GM23248 (cell line): ENCODE measurements at regions not wholly inside any gene's neighbourhood (a gene's known extent, or its start where the extent isn't known, plus 50 kb on each side); places are given as distances from the start of the nearest gene placed in this dataset.

ENCODE experiments used
- DNase-seq: peaks from one replicate; pipeline ENCODE4 v3.0.0-alpha.2; 2015
- H2AFZ ChIP-seq: fragments of 200-600 bp; sonication (generic); 2 replicates; pipeline ENCODE4 v1.6.1; 2016; ENCODE audit warnings: antibody characterized with exemption
- H3F3A ChIP-seq: fragments of 200-600 bp; sonication (generic); 2 replicates; pipeline ENCODE4 v1.6.1; 2016; ENCODE audit warnings: mild to moderate bottlenecking, antibody characterized with exemption, mixed run types; ENCODE audit not compliant: insufficient read depth
- H3K27ac ChIP-seq: fragments of 200-600 bp; sonication (generic); 2 replicates; pipeline ENCODE4 v1.5.1; 2016; ENCODE audit warnings: mild to moderate bottlenecking
- H3K27me3 ChIP-seq: fragments of 200-600 bp; sonication (generic); replicated peaks from 2 replicates; pipeline ENCODE4 v1.6.1; 2016; ENCODE audit warnings: mild to moderate bottlenecking; ENCODE audit not compliant: insufficient read depth
- H3K36me3 ChIP-seq: fragments of 200-600 bp; sonication (generic); 2 replicates; pipeline ENCODE4 v1.6.1; 2016; ENCODE audit warnings: low read depth, mild to moderate bottlenecking
- H3K4me1 ChIP-seq: fragments of 200-600 bp; sonication (generic); 2 replicates; pipeline ENCODE4 v1.6.1; 2016; ENCODE audit warnings: mild to moderate bottlenecking; ENCODE audit not compliant: insufficient read depth
- H3K4me2 ChIP-seq: fragments of 200-600 bp; sonication (generic); one replicate; pipeline ENCODE4 v1.6.1; 2016; ENCODE audit warnings: mild to moderate bottlenecking; ENCODE audit not compliant: unreplicated experiment
- H3K4me3 ChIP-seq: fragments of 200-600 bp; sonication (generic); 2 replicates; pipeline ENCODE4 v1.5.1; 2016; ENCODE audit warnings: mild to moderate bottlenecking
- H3K79me2 ChIP-seq: fragments of 200-600 bp; sonication (generic); 2 replicates; pipeline ENCODE4 v1.6.1; 2016; ENCODE audit warnings: mild to moderate bottlenecking; ENCODE audit not compliant: insufficient read depth
- H3K9ac ChIP-seq: fragments of 200-600 bp; sonication (generic); 2 replicates; pipeline ENCODE4 v1.6.1; 2016; ENCODE audit warnings: mild to moderate bottlenecking
- H3K9me2 ChIP-seq: fragments of 200-600 bp; sonication (generic); 2 replicates; pipeline ENCODE4 v1.6.1; 2016; ENCODE audit warnings: mixed run types, mild to moderate bottlenecking, moderate library complexity; ENCODE audit not compliant: insufficient read depth
- H3K9me3 ChIP-seq: fragments of 200-600 bp; sonication (generic); one replicate; pipeline ENCODE4 v1.6.1; 2017; ENCODE audit warnings: low read depth
- H4K20me1 ChIP-seq: fragments of 200-600 bp; sonication (generic); 2 replicates; pipeline ENCODE4 v1.6.0; 2016; ENCODE audit not compliant: insufficient read depth
- EZH2 ChIP-seq: fragments of 200-600 bp; sonication (generic); IDR thresholded peaks from 2 replicates; pipeline ENCODE4 v1.6.1; 2018; ENCODE audit warnings: antibody characterized with exemption, mild to moderate bottlenecking; ENCODE audit not compliant: insufficient read depth, poor library complexity, severe bottlenecking
- EZH2phosphoT487 ChIP-seq: fragments of 200-600 bp; sonication (generic); IDR thresholded peaks from 2 replicates; pipeline ENCODE4 v1.6.1; 2018; ENCODE audit warnings: antibody characterized with exemption, moderate library complexity, mild to moderate bottlenecking, low read depth; ENCODE audit not compliant: insufficient read depth
- WGBS, 2 experiments: methylation state at CpG; one replicate each; pipeline ENCODE4 v1.1.6; 2015 to 2017; ENCODE audit warnings: low lambda C conversion rate in 2 of 2, low coverage in 1 of 2; ENCODE audit errors: missing lambda C conversion rate in 2 of 2; 5-methylcytosine and 5-hydroxymethylcytosine counted together
- in situ Hi-C: fragments of 300-500 bp; cut with MboI; formaldehyde crosslinking; loops from 2 replicates; pipeline ENCODE4 v1.15.0; 2020

GRCh38 chr4:81860111-81860510 is 388.4 kb upstream of the RASGEF1B start:
- Histone ChIP-seq H3K27ac (no peak overlapping the region), H3K9ac (no peak overlapping the region), H4K20me1 (no peaks in the 10 kb centered on the region), H3K4me2 (no peak overlapping the region), H3K36me3 (no peaks in the 10 kb centered on the region), H3K4me3 (no peak overlapping the region), H3F3A (no peaks in the 10 kb centered on the region), H3K79me2 (no peaks in the 10 kb centered on the region), H3K9me3 (no peaks in the 10 kb centered on the region), H3K27me3 (no peaks in the 10 kb centered on the region), H3K4me1 (no peaks in the 10 kb centered on the region), H2AFZ (no peak overlapping the region), H3K9me2 (no peaks in the 10 kb centered on the region)
- no peak for DNase-seq
- no peak for TF ChIP-seq EZH2phosphoT487
- no peak for TF ChIP-seq EZH2
- in situ Hi-C loops = no loop called here

GRCh38 chr4:81854406-81854805 is 382.7 kb upstream of the RASGEF1B start:
- Histone ChIP-seq H3K27ac (no peak overlapping the region), H2AFZ (no peak overlapping the region), H3F3A (no peaks in the 10 kb centered on the region), H3K36me3 (no peaks in the 10 kb centered on the region), H3K4me3 (no peak overlapping the region), H3K9me3 (no peaks in the 10 kb centered on the region), H3K27me3 (no peaks in the 10 kb centered on the region), H3K4me2 (no peak overlapping the region), H4K20me1 (no peaks in the 10 kb centered on the region), H3K9me2 (no peaks in the 10 kb centered on the region), H3K9ac (no peak overlapping the region), H3K4me1 (no peaks in the 10 kb centered on the region), H3K79me2 (no peaks in the 10 kb centered on the region)
- WGBS, 2 experiments = 57 to 75% methylated on average over 1 of the region's 1 CpG
- in situ Hi-C loops = no loop called here
- no peak for DNase-seq
- TF ChIP-seq EZH2phosphoT487 = no peak
- TF ChIP-seq EZH2 = no peak

GRCh38 chr4:81852031-81852715 is 380.5 kb upstream of the RASGEF1B start:
- Histone ChIP-seq H3K4me2 (no peak overlapping the region), H2AFZ (no peak overlapping the region), H3K9me3 (no peaks in the 10 kb centered on the region), H3K4me1 (no peaks in the 10 kb centered on the region), H3K9me2 (no peaks in the 10 kb centered on the region), H3K27ac (no peak overlapping the region), H3K4me3 (no peak overlapping the region), H3K79me2 (no peaks in the 10 kb centered on the region), H3K9ac (no peak overlapping the region), H3K27me3 (no peaks in the 10 kb centered on the region; the same call in 1 of the 2 replicates), H4K20me1 (no peaks in the 10 kb centered on the region), H3K36me3 (no peaks in the 10 kb centered on the region), H3F3A (no peaks in the 10 kb centered on the region)
- 6 to 14% methylated on average over 1 of the region's 1 CpG for WGBS, 2 experiments
- in situ Hi-C loops = no loop called here
- DNase-seq = no peak
- TF ChIP-seq EZH2phosphoT487 (no peak), EZH2 (no peak)

- TF ChIP-seq EZH2phosphoT487 (no peak), EZH2 (no peak)
- in situ Hi-C loops = no loop called here
- Histone ChIP-seq H3K9ac (no peak overlapping the region), H3K4me1 (no peaks in the 10 kb centered on the region), H3K27me3 (no peaks in the 10 kb centered on the region; the same call in 1 of the 2 replicates), H3K79me2 (no peaks in the 10 kb centered on the region), H3F3A (no peaks in the 10 kb centered on the region), H3K9me3 (no peaks in the 10 kb centered on the region), H4K20me1 (no peaks in the 10 kb centered on the region), H3K9me2 (no peaks in the 10 kb centered on the region), H2AFZ (no peak overlapping the region), H3K4me2 (no peak overlapping the region), H3K4me3 (no peak overlapping the region), H3K36me3 (no peaks in the 10 kb centered on the region), H3K27ac (no peak overlapping the region)
- no peak for DNase-seq
- WGBS, 2 experiments = 0 to 2% methylated on average over 1 of the region's 1 CpG
Measured at GRCh38 chr4:81850701-81851100, 379.0 kb upstream of the RASGEF1B start.

- Histone ChIP-seq H3K4me1 (no peaks in the 10 kb centered on the region), H3K36me3 (no peaks in the 10 kb centered on the region), H3K9ac (no peak overlapping the region), H4K20me1 (no peaks in the 10 kb centered on the region), H2AFZ (no peak overlapping the region), H3K27me3 (no peaks in the 10 kb centered on the region; the same call in 1 of the 2 replicates), H3K9me2 (no peaks in the 10 kb centered on the region), H3K9me3 (no peaks in the 10 kb centered on the region), H3F3A (no peaks in the 10 kb centered on the region), H3K4me2 (no peak overlapping the region), H3K79me2 (no peaks in the 10 kb centered on the region), H3K27ac (no peak overlapping the region), H3K4me3 (no peak overlapping the region)
- in situ Hi-C loops = no loop called here
- no peak for DNase-seq
- WGBS, 2 experiments = 41 to 44% methylated on average over 3 of the region's 3 CpGs
- TF ChIP-seq EZH2phosphoT487 (no peak), EZH2 (no peak)
Measured at GRCh38 chr4:81845761-81846160, 374.1 kb upstream of the RASGEF1B start.
